GM21447 (cell line): ENCODE measurements at regions not wholly inside any gene's neighbourhood (a gene's known extent, or its start where the extent isn't known, plus 50 kb on each side); places are given as distances from the start of the nearest gene placed in this dataset.

Source experiments
- ATAC-seq: cut with Tn5 transposase; IDR thresholded peaks from one replicate; pipeline ENCODE4 v1.9.1; 2021; ENCODE audit not compliant: unreplicated experiment

DNA sequence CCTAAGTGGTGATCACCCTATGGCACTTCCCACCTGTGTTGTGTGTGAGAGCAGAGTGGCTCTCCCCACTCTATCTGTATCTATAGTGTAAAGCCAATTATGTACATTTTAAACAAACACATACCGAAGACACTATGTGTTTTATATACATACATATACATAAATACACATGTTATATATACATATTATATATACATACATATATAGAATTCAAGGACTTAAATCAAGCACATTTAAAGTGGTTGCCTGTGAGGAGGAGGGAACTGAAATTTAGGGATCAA is 246.6 kb downstream of the LY86 start:
- no peak for ATAC-seq

DNA sequence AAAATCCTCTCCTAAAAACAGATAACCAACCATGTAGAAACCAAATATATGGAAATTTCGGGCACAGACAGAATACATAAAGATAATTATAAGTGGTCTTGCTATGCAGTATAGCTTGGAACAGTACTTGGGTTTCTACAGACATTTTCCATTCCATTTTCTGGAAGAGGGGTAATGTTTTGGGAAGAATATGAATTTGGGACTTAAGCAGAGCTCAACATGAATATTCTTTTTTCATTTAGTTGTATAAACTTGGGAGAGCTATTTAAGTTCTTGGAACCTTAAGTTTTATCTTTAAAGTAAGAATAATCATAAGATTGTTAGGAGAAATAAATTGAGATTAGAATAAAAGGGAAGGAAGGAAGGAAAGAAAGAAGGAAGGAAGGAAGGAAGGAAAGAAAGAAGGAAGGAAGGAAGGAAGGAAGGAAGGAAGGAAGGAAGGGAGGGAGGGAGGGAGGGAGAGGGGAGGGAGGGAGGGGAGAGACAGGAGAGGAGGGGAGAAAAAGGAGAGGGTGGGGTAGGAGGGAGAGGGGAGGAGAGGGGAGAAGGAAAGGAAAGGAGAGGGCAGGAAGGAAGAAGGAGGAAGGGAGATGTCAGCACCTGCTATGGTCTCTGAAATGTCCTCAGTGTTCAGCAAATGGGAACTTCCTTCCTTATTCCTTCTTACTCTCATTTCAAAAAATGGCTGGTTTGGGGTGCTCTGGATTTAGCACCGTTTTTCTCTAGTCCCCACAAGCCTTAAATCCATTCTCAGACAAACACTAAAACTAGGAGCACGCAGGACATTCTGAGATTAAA is 248.3 kb downstream of the LY86 start:
- no peak for ATAC-seq

DNA sequence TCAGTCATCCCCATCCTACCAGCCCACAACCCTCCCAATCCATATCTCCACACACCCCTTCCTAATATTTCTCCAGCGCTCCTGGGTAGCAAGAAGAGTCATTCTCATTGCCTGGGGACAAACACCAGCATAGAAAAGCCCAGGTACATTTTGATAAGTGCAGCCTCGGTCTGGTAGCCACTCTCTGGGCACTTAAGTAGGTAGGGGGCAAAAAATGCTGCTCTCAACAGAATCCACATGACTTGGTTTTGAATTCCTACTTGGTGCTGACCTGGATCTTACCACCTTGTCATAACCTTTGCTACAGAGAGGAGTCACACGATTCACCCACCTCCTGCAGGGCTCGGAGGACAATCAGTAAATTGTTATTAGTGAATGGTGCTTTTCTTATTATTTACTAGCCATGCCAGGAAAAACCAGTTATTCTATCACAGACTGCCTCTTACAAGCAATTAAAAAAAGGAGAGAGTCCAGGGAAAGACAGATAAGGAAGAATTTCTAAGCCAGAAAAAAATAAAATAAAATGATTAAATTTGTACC is 249.1 kb downstream of the LY86 start:
- no peak for ATAC-seq

- ATAC-seq, result peak; percentile 89
These were observed 252.3 kb downstream of the LY86 start for GRCh38 chr6:6840831-6841291.

DNA sequence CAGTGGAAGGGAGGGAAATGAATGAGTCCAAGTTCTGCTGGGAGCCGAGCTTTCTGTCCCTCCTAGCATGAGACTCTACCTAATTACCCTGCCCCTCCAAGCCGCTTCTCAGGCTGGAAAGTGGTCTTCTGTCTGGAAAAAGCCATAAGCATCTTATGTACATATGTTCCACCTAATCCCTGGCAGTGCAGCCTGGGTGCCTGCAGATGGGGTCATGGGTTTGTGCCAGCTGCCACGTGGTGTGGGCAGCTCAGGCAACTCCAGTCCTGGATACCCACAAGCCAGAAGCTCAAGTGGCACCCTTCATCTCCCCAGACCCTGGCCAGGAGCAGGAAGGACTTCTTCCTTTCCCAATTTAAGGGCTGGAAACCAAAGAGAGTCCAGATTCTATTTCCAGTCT is 253.1 kb downstream of the LY86 start:
- no peak for ATAC-seq

- no peak for ATAC-seq
These were observed 253.8 kb downstream of the LY86 start for GRCh38 chr6:6842291-6842690.

DNA sequence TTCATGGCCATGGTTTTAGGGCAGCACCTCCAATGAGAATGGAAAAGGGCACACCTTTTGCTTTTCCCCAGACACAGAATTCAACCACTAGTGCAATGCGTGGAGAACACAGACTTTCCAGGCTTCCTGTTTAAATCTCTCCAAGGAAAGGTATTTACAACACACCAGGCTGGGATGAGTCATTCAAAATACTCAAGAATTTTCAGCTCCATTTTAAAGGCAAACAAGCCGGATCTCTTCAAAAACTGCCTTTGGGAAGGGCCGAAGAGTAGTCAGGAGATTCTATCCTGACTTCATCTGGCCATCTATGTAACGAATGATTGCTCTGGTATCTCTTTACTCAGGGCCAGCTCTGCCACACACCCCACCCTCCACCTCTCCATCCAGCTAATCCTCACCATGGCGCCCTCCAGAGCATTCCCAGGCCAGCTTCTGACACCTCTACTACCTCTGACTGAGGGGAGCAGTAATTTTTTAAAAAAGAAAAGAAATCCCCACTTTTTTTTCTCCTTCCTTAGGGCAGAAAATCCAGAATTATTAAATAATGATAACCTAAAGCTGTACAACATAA is 254.6 kb downstream of the LY86 start:
- no peak for ATAC-seq

DNA sequence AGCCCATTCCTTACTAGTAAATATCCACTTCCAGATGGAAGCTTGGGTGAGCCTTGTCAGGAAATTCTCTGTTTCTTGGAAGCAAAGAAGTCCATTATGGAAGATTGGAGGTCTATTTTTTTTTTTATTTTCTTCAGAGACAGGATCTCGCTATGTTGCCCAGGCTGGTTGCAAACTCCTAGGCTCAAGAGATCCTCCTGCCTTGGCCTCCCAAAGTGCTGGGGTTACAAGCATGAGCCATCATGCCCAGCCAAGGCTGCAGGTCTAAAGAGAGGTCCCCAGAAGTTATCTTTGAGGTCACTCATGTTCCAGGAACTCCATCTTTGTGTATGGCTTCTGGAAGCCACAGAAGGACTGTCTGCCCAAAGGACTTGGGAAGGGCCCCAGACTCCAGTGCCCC is 255.3 kb downstream of the LY86 start:
- no peak for ATAC-seq

DNA sequence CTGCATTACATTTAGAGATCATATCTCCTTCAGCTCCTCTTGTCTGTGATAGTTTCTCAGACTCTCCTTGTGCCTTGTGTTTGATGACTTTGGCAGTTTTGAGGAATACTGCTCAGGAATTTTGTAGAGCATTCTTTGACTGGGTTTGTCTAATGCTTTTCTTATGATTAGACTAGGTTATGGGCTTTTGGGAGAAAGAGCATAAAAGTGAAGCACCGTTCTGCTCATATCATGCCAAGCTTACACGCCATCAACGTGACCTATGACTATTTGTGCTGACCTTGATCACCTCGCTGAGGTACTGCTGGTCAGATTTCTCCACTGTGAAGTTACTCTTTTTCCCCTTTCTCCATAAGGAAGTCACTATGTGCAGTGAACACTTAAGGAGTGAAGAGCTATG is 256.0 kb downstream of the LY86 start:
- no peak for ATAC-seq

- no peak for ATAC-seq
These were observed 257.1 kb downstream of the LY86 start for GRCh38 chr6:6845603-6846002.

DNA sequence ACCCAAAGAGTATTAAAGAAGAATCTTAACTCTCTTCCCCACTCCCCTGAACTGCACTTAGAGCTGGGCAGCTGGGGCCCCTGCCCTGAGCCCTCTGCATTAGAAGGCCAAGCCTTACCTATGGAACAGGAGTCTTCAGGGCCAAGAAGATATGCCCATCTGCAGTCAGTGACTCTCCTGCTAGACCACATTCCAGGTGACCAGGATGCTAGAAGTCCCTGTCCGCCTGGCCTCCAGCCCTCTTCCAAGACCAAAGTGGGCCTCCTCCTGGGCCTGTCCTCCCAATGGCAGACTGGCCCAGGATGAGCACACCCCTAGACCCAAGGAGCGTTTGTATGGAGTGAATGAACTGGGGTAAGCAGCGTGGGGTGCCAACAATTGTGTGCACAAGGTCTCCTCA is 259.1 kb downstream of the LY86 start:
- no peak for ATAC-seq

DNA sequence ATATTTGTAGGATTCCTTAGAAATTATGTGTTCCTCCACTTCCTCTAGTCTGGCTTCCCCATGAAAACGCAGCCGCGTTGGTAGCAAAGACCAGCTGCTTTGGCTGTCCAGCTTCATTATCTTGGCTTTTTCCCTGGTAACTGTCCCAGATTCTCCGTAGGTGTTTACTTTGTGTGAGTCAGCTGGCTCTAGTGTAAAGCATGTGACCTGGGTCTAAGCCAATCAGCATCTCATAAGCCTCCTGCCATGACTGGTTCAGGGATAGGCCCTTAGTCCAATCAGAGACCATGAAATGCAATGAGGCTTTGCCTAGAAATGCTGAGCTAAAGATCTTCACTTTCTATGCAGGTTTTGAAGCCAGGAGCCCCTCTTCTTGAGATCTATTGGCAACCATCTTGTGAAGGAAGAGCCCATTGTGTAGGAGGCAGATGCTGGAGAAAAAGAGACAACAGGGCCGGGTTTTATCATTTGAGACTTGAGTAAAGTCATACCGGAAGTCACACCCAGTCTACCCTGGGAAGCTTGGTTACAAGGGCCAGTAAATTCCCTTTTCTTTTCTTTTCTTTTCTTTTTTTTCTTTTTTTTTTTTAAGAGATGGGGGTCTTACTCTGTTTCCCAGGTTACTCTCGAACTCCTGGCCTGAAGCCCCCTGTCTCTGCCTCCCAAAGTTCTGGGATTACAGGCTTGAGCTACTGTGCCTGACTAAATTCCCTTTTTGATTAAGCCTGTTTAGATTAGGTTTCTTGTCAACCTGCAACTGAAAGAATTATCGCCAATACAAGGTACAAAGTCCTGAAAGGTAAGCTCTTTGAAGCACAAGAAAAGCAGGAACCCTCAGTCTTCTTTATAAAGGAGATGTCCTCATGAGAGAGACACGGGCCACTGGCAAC is 256.5 kb upstream of the RREB1 start:
- ATAC-seq, result no peak

DNA sequence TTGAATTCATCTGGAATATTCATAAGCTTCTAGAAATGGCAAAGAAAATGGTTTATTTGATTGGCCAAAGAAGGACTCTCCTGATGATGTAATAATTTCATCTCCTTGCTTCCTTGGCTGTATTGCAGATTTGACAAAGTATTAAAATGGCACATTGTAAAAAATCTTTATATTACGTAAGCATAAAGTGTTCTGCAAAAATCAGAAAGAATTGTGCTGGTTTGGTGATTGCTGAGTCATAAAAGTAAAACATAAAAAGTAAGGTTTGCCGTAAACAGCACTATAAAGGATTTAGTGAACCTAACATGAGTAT is 255.9 kb upstream of the RREB1 start:
- ATAC-seq, result no peak

GRCh38 chr6:6856538-6857523 is 250.9 kb upstream of the RREB1 start:
- ATAC-seq, result peak; percentile 84

DNA sequence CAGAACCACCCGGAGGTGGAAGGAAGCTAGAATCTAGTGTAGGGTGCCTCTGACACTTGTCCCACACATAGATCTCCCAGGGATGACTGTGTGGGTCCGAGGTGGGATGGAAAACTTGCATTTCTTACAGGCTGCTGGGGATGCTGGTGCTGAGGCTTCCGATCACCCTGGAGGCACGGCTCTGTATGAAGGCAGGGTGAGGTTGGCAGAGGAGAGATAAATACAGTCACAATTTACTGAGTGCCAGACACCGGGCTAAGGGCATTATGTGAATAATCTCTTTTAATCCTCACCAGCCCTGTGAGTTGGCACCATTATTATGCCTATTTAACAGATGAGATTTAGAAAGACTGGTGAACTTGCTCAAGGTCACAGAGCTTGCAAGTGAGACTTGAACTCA is 250.2 kb upstream of the RREB1 start:
- no peak for ATAC-seq

GRCh38 chr6:6858533-6858982 is 249.2 kb upstream of the RREB1 start:
- no peak for ATAC-seq

- no peak for ATAC-seq
These were observed 248.7 kb upstream of the RREB1 start for GRCh38 chr6:6859105-6859504.

DNA sequence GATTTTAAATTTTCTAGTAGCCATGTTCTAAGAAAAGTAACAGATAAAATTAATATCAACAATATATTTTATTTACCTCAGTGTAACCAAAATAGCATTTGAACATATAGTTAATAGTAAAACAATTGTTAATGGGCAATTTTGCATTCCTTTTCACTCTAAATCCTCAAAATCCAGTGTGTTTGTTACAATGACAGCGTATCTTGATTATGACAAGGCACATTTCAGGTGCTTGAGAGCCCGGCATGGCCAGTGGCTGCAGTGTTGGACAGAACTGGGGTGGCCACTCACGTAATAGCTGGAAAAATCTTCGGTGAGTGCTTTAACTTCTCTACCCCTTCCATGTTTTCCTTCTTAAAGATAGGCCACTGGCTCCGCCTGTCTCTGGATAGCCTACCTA is 248.0 kb upstream of the RREB1 start:
- no peak for ATAC-seq

DNA sequence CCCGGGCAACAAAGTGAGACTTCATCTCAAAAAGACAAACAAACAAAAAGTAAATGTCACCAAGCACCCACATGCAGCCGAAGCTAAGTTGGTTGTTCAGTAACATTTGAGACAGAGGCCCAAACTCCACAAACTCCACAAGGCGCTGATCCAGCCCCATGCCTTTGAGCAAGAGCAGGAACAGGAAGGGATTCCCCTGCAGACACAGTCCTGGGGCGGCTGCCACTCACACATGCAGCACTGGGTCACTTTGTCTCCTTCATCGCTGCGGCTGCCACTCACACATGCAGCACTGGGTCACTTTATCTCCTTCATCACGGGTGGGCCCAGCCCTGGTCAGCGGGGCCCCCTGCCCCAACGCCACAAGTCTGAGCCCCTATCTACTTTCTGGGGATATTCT is 246.9 kb upstream of the RREB1 start:
- no peak for ATAC-seq

DNA sequence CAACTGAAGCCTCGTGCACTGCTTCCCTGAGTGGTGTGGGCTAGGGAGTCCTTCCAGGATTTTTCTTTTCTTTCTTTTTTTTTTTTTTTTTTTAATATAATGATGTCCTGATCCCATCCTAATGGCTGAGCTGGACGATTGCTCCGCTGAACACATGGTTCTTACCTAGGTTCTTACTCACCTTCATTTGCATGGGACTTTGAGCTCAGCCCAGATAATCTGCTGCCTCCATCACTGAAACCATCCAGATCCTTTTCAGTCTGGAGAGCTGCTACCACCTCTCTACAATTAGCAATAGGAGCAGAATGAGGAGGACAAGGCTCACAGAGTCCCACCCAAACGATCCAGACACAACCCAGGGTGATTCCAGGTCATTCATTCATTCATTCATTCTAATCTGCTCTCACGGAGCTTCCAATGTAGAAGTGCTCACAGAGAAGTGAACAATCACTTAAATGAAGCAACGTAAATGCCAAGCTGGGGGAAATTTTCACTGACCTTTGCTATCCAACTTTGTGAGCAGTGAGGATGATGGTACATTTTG is 246.3 kb upstream of the RREB1 start:
- ATAC-seq, result no peak
